HepG2 (cell line): ENCODE measurements at regions not wholly inside any gene's neighbourhood (a gene's known extent, or its start where the extent isn't known, plus 50 kb on each side); places are given as distances from the start of the nearest gene placed in this dataset.

Experiments used
- BHLHE40 ChIP-seq: IDR thresholded peaks from 2 replicates; pipeline ENCODE4 v1.6.1; 2011; ENCODE audit warnings: low read length, improper control_type of control experiment
- CREM ChIP-seq, 2 experiments: sonication (generic) in 1 of 2; formaldehyde crosslinking in 1 of 2; IDR thresholded peaks; 2 replicates each; pipeline versions ENCODE4 v1.4.0 to v1.6.1; 2016 to 2020; ENCODE audit warnings: antibody characterized with exemption in 1 of 2, mild to moderate bottlenecking in 1 of 2, missing genetic modification reagents in 1 of 2
- CTCF ChIP-seq: sonication (generic); formaldehyde crosslinking; IDR thresholded peaks from 2 replicates; pipeline ENCODE4 v1.5.0; 2020; ENCODE audit warnings: mild to moderate bottlenecking, missing genetic modification reagents, moderate library complexity
- E2F1 ChIP-seq: sonication (generic); formaldehyde crosslinking; IDR thresholded peaks from 2 replicates; pipeline ENCODE4 v1.5.0; 2020; ENCODE audit warnings: missing genetic modification reagents
- ETV6 ChIP-seq: sonication (generic); formaldehyde crosslinking; conservative IDR thresholded peaks from 2 replicates; pipeline ENCODE4 v1.4.0; 2020; ENCODE audit warnings: missing genetic modification reagents
- FOXK2 ChIP-seq: fragments of 450-650 bp; IDR thresholded peaks from 2 replicates; pipeline ENCODE4 v1.6.1; 2016
- POLR2A ChIP-seq, 2 experiments: IDR thresholded peaks; 2 replicates each; pipeline ENCODE4 v1.6.1; 2011; ENCODE audit warnings: low read depth in 2 of 2, low read length in 2 of 2, mild to moderate bottlenecking in 1 of 2, moderate library complexity in 1 of 2; ENCODE audit not compliant: insufficient read depth in 1 of 2
- RAD51 ChIP-seq: fragments of 450-650 bp; IDR thresholded peaks from 2 replicates; pipeline ENCODE4 v1.6.1; 2016; ENCODE audit warnings: borderline replicate concordance
- REXO4 ChIP-seq: sonication (generic); formaldehyde crosslinking; IDR thresholded peaks from 2 replicates; pipeline ENCODE4 v1.8.0; 2022; ENCODE audit warnings: missing genetic modification reagents, mild to moderate bottlenecking, borderline replicate concordance
- SAFB2 ChIP-seq: sonication (generic); formaldehyde crosslinking; IDR thresholded peaks from 2 replicates; pipeline ENCODE4 v1.5.1; 2020; ENCODE audit warnings: missing genetic modification reagents, low read depth, mild to moderate bottlenecking, borderline replicate concordance
- ZFP91 ChIP-seq: sonication (generic); formaldehyde crosslinking; IDR thresholded peaks from 2 replicates; pipeline ENCODE4 v1.9.0; 2022; ENCODE audit warnings: missing genetic modification reagents, mild to moderate bottlenecking, borderline replicate concordance
- ZNF10 ChIP-seq: sonication (generic); formaldehyde crosslinking; IDR thresholded peaks from 2 replicates; pipeline ENCODE4 v1.4.0; 2020; ENCODE audit warnings: mild to moderate bottlenecking, low read depth, missing genetic modification reagents, borderline replicate concordance
- ZNF562 ChIP-seq: sonication (generic); formaldehyde crosslinking; IDR thresholded peaks from 2 replicates; pipeline ENCODE4 v1.8.0; 2022; ENCODE audit warnings: missing genetic modification reagents, borderline replicate concordance

- no peak for TF ChIP-seq ETV6
- TF ChIP-seq ZNF10, result no peak
- no peak for TF ChIP-seq E2F1 (CRISPR knock-in tag)
- TF ChIP-seq POLR2A (IDR thresholded peaks at IDR 0.05; ENCODE audit: insufficient read depth in 1 of 2, low read depth in 2 of 2, low read length in 2 of 2), result no peak
- no peak for TF ChIP-seq RAD51
- no peak for TF ChIP-seq ZNF562 (CRISPR knock-in tag)
- no peak for TF ChIP-seq SAFB2
- no peak for TF ChIP-seq FOXK2
- TF ChIP-seq REXO4 (CRISPR knock-in tag), result no peak
- no peak for TF ChIP-seq CREM (IDR thresholded peaks at IDR 0.05)
- TF ChIP-seq CREM (CRISPR knock-in tag; IDR thresholded peaks at IDR 0.05), result no peak
- TF ChIP-seq BHLHE40, result no peak
- no peak for TF ChIP-seq CTCF (CRISPR knock-in tag)
- no peak for TF ChIP-seq ZFP91 (CRISPR knock-in tag)
These were observed 115.9 kb downstream of the CD24 start for GRCh38 chr6:106858653-106859092.
